UCSD-AML1 (cell line): ENCODE measurements at regions not wholly inside any gene's neighbourhood (a gene's known extent, or its start where the extent isn't known, plus 50 kb on each side); places are given as distances from the start of the nearest gene placed in this dataset.
"Not testable (repeated sequence)": the region's sequence is repeated elsewhere in the genome, so short reads cannot be mapped to it uniquely, and the experiment has no call there.

Experiments used
- DNase-seq: peaks from one replicate; lab custom pipeline; 2025; ENCODE audit not compliant: unreplicated experiment; lab: John Stamatoyannopoulos, UW

DNA sequence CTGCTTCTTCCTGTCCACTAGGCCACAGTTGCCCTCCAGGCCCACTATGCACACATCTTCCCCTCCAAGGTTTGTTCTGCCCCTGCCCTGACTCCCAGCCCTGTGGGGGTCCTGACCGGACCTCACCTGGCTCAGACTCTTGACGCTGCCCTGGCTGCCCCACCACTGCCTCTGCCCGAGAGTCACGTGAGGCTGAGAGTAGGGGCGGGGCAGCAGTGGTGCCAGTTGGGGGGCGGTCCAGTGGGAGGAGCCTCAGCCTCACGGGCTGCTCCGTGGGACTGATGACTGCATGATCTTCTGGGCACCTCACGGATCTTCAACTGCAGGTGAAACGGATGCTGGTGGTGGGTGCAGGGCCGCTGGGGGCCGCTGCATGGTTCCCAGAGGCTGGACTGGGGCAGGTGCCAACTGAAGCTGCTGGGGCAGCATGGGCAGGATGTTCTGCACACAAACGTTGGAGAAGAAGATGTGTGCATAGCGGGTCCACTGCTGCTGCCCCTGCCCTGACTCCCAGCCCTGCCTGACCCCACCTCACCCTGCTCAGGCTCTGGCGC lies 77.6 kb downstream of the HHIPL2 start:
- DNase-seq: not testable (repeated sequence)

DNA sequence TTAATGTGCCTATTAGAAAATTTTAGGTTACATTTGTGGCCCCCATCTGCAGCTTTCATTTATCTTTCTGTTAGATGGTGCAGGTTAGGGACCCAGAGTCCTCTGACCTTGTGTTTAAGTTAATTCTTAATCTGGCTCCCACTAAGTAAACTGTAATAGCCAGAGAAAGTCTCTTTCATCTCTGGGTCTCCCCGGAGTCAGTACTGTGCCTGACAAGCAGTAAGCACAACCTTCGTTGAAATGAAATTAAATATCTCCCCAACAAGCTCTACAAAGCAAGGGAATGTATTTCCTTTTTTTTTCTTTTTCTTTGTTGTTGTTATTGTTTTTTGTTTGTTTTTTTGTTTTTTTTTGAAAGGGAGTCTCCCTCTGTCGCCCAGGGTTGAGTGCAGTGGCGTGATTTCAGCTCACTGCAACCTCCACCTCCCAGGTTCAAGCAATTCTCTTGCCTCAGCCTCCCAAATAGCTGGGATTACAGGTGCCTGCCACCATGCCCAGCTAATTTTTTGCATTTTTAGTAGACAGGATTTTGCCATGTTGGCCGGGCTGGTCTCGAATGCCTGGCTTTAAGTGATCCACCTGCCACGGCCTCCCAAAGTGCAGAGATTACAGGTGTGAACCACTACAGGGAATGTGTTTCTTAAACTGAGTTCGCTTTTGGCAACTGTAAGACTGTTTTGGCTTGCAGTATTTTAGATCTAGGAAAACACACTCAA lies 81.6 kb downstream of the HHIPL2 start:
- no peak for DNase-seq

DNA sequence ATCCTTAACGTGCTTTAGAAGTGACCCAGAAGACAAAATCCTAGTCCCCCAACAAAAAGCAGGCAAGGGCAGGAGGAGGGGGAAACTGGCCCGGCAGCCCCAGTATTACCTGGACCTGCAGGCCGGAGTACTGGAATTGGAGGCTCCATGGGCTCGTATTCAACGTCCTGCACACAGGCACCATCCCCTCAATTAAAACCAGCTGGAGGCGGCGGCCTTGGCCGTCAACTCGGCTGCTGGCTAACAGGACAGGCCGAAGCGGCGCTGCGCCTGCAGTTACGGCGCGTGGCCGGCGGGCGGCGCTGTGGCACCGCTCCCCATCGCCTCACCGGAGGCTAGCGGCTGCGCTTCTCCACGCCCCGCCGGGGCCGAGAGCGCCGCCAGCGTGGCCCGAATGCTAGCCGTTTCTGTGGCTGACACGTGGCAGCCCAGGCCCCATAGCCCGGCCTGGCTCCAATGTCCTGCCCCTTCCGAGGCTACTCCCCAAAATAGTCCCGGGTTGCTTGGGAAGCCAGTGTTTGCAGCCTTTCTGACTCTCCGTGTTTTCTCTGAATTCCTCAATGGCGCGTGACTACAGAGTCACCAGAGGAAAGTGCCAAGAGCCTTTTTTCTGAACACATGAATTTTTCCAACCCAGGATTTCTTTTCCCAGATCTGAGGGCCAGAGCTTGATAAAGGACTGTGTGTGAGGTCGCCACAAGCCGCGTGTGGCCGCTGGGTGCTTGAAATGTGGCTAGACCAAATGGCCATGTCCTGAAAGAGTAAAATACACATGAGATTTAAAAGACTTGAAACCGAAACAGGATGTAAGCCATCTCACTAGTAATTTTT lies 82.5 kb downstream of the HHIPL2 start:
- peak; percentile 97 for DNase-seq

DNA sequence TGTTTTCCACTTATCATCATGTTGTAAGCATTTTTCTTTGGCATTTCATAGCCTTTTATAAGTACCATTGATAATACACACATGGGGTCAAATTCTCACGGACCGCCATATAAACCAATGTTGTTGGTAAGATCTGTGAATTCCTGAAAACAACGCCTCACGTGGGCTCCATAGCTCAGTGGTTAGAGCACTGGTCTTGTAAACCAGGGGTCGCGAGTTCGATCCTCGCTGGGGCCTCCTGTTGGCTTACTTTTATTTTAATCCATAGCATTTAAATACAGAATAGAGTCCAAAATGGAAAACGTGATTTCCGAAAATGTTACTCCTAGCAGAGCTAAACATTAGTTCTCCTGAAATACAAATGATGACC lies 83.1 kb downstream of the HHIPL2 start:
- peak; percentile 76 for DNase-seq

DNA sequence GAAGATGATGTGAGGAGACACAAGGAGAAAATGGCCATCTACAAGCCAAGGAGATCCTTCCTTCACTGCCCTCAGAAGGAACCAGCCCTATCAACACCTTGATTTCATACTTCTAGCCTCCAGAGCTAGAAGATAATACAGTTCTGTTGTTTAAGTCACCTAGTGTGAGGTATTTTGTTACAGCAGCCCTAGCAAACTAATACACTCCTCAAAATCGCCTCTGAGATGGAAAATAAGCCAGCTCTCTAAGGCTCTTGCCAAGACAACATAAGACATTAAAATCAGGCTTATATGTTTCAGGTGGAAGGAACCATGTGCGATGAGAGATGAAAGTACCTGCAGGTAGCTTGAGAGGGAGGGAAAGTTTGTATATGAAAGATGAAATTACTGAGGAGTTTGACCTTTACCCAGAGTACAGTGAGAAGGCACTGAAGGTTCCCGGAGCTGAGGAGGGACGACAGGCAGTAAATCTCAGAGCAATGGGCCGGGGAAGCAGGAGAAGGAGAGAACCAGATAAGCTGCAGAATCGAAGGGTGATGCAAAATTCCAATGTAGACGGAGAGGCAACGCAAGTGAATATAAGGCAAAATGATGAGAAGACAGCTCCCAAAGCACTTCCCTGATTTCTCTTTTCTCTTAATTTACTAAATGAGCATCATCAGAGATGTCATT lies 84.7 kb downstream of the HHIPL2 start:
- no peak for DNase-seq

DNA sequence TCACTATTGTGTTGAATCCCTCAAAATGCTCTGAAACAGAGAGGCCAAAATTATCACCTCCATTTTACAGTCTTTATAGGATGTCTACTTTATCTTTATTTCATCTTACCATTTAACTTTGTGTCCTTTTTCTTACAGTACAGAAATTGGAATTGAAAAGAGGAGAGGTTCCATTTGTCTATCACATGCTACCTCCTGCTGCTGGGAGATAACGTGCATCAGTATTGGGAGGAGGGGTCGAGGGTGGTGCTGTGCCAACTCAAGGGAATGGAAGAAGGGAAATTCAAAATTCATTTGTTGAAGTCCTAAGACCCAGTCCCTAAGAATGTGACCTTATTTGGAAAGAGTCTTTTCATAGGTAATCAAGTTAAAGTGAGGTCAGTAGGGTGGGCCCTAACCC lies 85.3 kb downstream of the HHIPL2 start:
- DNase-seq: no peak

DNA sequence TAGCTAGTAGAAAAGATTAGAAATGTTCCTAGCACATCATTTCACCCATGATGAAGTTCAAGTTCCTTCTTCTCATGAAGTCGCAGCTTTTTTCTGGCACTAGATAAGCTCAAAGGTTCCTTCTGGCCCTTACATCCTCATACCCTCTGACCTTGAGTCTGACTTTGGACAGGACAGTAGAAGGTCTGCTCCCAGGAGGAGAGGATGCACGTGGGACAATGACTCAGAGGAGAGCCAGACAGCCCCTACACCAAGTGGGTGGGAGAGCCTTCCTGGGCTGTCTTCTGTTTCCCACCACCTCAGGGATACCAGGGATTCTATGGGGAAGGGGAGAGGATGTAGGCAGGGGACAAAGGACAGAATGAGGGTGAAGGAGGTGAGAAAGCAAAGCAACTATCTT lies 86.0 kb downstream of the HHIPL2 start:
- DNase-seq: no peak

DNA sequence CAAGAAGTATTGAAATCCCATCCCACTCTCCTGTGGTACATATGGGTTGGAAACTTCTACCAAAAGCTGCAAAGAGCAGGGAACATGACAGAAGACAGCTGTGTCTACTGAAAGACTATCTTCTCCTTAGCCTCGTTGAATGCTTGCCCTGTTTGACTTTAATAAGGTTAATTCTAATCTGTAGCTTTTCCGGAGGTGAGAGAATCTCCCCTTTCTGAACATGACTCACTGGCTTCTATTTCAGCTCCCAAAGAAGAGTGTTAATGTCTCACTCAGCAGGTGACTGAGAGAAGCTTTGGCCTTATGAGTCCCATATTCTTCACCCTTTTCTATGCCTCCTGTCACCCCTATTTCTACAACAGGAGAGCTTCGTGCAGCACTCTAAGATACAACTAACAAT lies 88.3 kb downstream of the HHIPL2 start:
- DNase-seq: no peak

DNA sequence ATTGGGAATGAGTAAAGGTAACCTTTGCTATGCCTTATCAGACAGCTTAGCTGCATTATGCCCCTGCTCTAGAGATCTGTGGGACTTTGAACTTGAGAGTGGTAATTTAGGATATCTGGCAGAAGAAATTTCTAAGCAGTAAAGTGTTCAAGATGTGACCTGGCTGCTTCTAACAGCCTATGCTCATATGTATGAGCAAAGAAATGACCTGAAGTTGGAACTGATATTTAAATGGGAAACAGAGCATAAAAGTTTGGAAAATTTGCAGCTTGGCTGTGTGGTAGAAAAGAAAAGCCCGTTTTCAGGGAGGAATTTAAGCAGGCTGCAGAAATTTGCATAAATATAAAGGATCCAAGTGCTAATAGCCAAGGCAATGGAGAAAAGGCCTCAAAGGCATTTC lies 90.4 kb downstream of the HHIPL2 start:
- DNase-seq: no peak

DNA sequence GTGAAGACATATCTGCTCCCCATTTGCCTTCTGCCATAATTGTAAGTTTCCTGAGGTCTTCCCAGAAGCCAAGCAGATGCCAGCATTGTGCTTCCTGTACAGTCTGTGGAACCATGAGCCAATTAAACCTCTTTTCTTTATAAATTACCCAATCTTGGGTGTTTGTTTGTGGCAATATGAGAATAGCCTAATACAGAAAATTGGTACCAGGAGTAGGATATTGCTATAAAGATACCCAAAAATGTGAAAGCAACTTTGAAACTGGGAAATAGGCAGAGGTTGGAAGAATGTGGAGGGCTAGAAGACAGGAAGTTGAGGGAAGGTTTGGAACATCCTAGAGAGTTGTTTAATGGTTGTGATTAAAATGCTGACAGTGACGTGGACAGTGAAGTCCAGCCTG lies 90.8 kb downstream of the HHIPL2 start:
- no peak for DNase-seq

DNA sequence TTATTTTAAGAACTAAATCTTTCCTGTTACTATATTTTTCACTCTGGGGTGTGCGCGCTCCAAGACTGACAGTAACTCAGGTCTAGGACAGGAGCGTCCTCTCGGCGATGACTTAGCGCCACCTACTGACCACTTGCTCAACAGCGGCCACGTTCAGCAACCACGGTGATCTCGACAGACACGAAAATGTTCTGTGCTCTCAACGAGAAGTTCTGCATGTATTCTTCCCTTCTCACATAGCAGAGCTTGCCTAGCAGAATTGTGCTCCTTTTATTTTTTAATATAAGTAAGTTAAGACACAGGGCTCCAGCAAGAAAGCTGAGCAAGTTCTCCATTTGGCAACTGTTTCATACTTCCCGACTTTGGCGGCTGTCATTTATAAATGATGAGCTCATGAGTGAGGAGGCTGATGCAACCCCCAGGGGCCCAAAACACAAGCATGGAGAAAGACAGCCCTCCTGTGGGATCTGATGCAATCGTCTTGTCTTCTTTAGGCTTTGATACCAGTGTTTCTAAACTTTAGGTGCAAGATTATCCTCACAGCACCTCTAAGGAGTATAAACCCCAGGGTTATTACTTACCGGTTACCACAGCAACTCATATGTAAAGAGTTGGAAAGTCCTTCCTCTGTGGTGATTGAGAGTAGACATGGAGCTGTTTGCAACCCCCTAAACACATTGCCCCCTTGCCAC lies 92.6 kb downstream of the HHIPL2 start:
- peak; percentile 76 for DNase-seq

DNA sequence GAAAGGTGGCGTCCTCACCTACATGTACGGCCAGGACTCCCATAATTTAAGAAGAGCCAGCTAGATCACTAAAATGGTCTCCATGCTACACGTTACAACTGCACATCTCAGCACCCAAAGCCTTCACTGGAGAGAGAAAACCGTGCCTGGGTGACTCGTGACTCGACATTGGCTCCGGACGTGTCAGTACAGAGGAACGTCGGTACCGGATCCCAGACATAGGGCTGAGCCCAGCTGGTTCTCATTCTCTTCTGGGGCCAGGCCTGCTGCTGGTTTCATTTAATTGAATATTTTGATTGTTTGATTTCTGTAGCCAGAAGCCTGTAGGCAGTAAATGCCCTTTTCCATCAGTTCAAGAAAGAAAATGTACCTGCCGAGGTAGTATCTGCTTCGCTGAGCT lies 93.1 kb downstream of the HHIPL2 start:
- DNase-seq: no peak

DNA sequence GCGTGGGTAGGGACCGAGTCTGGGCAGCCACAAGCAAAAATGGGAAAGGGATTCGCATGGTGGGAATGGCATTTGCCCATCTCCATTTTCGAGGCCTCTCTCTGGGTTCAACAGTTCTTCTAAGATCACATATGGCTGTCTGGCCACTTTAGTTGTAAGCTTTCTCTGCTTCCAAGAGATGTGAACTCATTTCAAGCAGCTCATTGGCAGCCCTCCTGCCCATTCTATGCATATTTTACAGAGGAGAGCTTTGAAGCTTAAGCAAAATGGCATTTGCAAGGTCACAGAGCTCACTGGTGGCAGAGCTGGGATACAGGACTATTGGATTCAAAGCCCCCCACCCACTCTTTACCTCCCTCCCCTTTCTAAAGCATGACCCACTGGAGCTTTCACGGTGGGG lies 93.7 kb downstream of the HHIPL2 start:
- no peak for DNase-seq

DNA sequence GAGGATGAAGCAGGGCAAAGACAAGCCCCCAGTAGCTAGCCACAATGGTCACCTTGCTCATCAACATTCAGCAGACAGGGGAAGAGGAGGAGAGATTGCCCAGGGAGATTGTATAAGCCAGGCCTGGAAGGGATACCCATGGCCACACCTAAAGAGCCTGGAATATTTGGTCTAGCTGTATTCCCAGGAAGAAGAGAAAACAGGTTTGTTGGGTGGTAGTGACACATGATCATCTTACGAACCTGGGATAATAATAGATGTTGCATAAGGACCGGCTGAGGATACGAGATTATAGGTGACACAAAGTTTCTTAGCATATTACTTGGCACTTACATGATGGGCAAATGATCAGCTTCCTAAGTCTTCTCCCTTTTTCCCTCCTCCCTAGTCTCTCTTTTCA lies 95.9 kb downstream of the HHIPL2 start:
- DNase-seq: no peak

DNA sequence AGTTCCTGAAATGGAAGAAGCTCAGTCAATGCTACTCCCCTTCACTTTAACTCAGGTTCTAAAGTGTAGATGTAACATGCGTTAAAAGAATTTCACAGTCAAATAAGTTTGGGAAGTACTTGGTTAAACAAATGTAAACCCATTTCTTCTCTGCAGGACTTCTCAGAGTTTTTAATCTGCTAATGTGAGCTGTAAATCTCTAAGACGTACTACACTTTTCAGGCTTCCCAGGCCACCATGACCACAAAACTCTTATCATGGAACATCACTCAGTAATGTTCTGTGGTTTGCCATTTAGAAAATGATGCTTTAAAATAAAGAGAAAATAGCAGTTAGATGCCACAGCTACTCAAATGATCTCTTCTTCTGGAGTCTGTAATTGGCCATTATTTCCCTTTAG lies 104.3 kb downstream of the HHIPL2 start:
- DNase-seq: no peak

DNA sequence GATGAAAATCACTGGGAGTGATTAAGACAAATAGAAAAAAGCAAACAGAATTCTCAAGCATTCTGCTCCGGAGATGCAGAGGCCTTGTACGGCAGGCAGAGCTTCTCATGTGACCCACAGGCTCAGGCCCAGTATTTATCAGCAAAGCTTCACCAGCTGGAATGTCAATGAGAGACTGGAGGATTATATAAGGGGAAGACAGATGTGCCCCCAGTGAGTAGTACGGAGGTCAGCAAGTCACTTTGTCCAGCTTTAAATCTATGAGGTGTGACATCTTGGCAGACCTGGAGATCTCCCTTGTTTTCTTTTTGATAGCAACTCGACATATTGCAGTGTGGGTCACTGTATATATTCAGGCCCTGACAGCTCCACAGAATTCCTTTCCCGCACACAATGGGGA lies 106.8 kb downstream of the HHIPL2 start:
- DNase-seq: no peak

DNA sequence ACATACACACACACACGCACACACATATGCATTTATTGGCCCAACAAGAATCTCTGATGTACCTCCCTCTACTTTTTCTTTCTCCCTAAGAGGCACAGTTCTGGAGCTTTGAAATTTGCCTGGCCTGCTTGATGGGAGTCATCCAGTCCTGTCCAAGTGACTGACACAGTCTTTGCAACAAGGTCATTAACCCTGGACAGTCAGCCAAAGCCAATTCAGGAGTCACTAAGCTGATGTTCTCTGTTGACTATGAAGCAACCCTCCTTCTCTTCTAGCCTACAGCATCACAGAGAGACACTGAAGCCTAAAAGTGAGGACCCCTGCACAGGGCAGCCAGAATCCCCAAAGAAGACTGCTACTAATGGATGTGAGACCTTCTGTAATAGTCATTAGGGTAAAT lies 123.1 kb downstream of the HHIPL2 start:
- no peak for DNase-seq

DNA sequence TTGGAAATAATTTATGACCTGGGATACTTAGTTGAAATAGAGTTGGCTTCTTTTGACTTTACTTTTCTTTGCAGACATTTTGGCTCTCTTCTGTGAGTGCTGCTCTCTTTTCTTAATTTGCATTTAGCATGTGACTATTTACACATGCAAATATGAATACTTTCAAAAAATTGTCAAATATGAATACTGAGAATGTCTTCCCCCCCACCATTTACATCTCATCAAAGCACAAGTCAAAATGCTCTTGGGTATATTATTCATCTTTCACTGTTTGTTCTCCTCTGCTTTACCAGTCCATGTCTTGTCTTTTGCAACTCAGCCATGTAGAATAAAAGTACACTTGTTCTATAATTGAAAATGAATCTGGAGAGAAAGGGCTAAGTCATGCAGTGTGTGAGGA lies 126.5 kb downstream of the HHIPL2 start:
- DNase-seq: no peak

DNA sequence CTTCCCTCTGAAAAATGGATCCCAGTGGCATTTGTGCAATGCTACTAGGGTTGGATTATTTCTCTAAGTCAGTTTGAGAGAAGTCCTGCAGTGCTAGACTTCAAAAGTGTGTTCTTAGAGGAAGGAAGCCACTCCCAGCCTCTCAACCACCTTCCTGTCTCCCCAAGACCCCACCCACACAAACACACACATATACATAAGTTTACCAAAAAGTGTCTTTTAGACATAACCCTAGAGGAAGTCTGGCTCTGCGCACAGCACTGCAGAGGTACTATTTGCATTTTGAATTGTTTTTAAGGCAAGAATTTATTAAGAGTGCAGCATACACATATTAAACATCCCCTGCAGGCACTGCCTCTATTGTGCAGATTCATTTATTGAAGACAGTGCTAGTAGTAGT lies 127.3 kb downstream of the HHIPL2 start:
- no peak for DNase-seq

DNA sequence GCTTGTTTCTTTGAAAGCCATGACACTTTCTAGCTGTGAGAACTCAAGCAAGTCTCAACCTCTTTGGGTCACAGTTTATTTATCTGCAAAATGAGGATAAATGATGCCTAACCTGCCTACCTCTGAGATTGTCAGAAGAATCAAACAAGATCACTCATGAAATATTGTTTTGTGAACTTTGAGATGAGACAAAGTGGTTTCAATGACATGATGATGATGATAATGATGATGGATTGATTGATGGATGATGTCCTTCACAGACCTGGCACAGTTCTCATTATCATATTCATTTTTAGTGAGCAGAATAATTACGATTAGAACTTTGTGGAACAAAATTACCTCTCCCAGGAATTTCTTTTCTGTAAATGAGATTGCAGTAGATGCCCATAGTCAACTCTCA lies 129.2 kb downstream of the HHIPL2 start:
- DNase-seq: no peak

DNA sequence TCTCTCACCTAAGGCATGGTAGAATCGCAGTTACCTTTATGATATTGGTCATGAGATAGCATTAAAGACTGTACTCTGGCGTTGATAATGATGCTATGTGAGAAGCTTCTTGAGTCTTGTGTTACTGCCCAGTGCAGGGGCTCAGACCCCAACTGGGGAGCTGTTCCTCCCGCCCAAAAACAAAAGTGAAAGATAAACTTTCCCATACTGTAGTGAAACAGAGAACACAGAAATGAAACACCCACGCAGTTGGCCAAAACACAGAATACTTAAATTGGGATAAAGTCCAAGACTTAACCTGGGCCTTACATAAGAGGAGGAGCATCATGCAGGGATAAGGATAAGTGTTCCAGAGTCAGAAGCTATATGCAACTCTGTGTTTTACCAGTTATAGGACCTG lies 130.6 kb downstream of the HHIPL2 start:
- DNase-seq: no peak
